ENCODE measurements at regions not wholly inside any gene's neighbourhood (a gene's known extent, or its start where the extent isn't known, plus 50 kb on each side); places are given as distances from the start of the nearest gene placed in this dataset.
"Not testable (repeated sequence)": the region's sequence is repeated elsewhere in the genome, so short reads cannot be mapped to it uniquely, and the experiment has no call there.

DNA sequence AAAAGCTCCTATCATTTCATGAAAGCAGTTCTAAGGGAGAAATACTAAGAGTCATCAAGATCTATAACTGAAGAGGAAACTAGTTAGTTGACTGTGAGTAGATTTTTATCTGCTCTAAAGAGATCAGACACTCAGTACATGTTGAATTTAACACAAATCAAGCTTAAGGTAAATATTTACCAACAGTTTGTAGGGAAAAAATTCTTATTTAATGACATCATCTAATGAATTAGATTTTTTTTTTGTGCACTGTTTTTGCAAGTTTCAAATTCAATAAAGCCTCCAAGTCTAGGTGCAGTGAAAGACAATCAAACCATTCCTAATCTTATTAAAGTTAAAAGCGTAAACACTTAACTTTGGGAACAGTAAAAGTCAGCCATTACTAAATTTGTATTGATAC, 93.0 kb upstream of the PRKD1 start:
- no peaks in the 10 kb centered on the region for H3K4me1 ChIP-seq (replicated peaks in 1 of 2)
- H3K4me3 ChIP-seq = no peak overlapping the region
- H3K9me3 ChIP-seq (replicated peaks in 1 of 3) = no peaks in the 10 kb centered on the region
- H3K36me3 ChIP-seq (replicated peaks in 1 of 2) = no peaks in the 10 kb centered on the region
- 91 to 100% (median 97%) methylated on average over 1 of the region's 1 CpG for WGBS, 4 donors
- no peaks in the 10 kb centered on the region for H3K27me3 ChIP-seq
- no peak overlapping the region for H3K27ac ChIP-seq
- intact Hi-C loops (cut with DNase I) = no loop called here
- no peak for DNase-seq
- TF ChIP-seq POLR2A (IDR thresholded peaks at IDR 0.05) = no peak
- no peak for TF ChIP-seq CTCF (IDR thresholded peaks at IDR 0.05)

GRCh38 chr14:30023350-30023749, 95.7 kb upstream of the PRKD1 start:
- intact Hi-C loops (cut with DNase I); H3K27ac ChIP-seq; H3K27me3 ChIP-seq; H3K4me1 ChIP-seq (replicated peaks in 1 of 2); H3K4me3 ChIP-seq; H3K36me3 ChIP-seq (replicated peaks in 1 of 2); H3K9me3 ChIP-seq (replicated peaks in 1 of 3); DNase-seq: not testable (repeated sequence)
- WGBS, 4 donors = 89 to 95% (median 92%) methylated on average over 5 of the region's 5 CpGs

GRCh38 chr14:30034152-30034551, 106.5 kb upstream of the PRKD1 start:
- no peak for DNase-seq
- no peaks in the 10 kb centered on the region for H3K27me3 ChIP-seq
- 53 to 75% (median 67%) methylated on average over 1 of the region's 1 CpG for WGBS, 4 donors
- H3K9me3 ChIP-seq (replicated peaks in 1 of 3) = no peaks in the 10 kb centered on the region
- H3K4me3 ChIP-seq = no peak overlapping the region
- no peak overlapping the region for H3K27ac ChIP-seq
- no peaks in the 10 kb centered on the region for H3K36me3 ChIP-seq (replicated peaks in 1 of 2)
- intact Hi-C loops (cut with DNase I) = no loop called here
- TF ChIP-seq CTCF (IDR thresholded peaks at IDR 0.05) (no peak), POLR2A (IDR thresholded peaks at IDR 0.05) (no peak)
- no peaks in the 10 kb centered on the region for H3K4me1 ChIP-seq (replicated peaks in 1 of 2)

GRCh38 chr14:30035361-30035760, 107.7 kb upstream of the PRKD1 start:
- TF ChIP-seq CTCF (IDR thresholded peaks at IDR 0.05) = no peak
- no peak for TF ChIP-seq POLR2A (IDR thresholded peaks at IDR 0.05)
- Histone ChIP-seq H3K36me3 (replicated peaks in 1 of 2) (no peaks in the 10 kb centered on the region), H3K27ac (no peak overlapping the region), H3K4me3 (no peak overlapping the region), H3K4me1 (replicated peaks in 1 of 2) (no peaks in the 10 kb centered on the region), H3K9me3 (replicated peaks in 1 of 3) (no peaks in the 10 kb centered on the region), H3K27me3 (no peaks in the 10 kb centered on the region)
- WGBS, 4 donors = 74 to 81% (median 78%) methylated on average over 1 of the region's 1 CpG
- no peak for DNase-seq
- intact Hi-C loops (cut with DNase I) = no loop called here

DNA sequence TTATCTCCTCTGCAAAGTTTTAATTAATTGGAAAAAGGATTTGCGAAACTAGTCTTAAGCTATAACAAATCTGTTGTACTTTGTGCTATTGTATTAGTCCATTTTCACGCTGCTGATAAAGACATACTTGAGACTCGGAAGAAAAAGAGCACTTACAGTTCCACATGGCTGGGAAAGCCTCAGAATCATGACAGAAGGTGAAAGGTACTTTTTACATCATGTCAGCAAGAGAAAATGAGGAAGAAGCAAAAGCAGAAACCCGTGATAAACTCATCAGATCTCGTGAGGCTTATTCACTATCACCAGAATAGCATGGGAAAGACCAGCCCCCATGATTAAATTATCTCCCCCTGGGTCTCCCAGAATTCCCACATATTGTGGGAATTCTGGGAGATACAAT, 118.1 kb upstream of the PRKD1 start:
- TF ChIP-seq POLR2A (IDR thresholded peaks at IDR 0.05) (no peak), CTCF (IDR thresholded peaks at IDR 0.05) (no peak)
- intact Hi-C loops (cut with DNase I) = no loop called here
- WGBS, 4 donors = 73 to 77% (median 73%) methylated on average over 5 of the region's 5 CpGs

More for the DNA sequence above, 118.1 kb upstream of the PRKD1 start:
- no peak overlapping the region for H3K4me3 ChIP-seq
- no peak for DNase-seq
- H3K36me3 ChIP-seq (replicated peaks in 1 of 2) = no peaks in the 10 kb centered on the region
- no peak overlapping the region for H3K27ac ChIP-seq
- H3K27me3 ChIP-seq = no peaks in the 10 kb centered on the region
- no peaks in the 10 kb centered on the region for H3K4me1 ChIP-seq (replicated peaks in 1 of 2)
- H3K9me3 ChIP-seq (replicated peaks in 1 of 3) = no peaks in the 10 kb centered on the region
